ENCODE measurements at regions not wholly inside any gene's neighbourhood (a gene's known extent, or its start where the extent isn't known, plus 50 kb on each side); places are given as distances from the start of the nearest gene placed in this dataset.

DNA sequence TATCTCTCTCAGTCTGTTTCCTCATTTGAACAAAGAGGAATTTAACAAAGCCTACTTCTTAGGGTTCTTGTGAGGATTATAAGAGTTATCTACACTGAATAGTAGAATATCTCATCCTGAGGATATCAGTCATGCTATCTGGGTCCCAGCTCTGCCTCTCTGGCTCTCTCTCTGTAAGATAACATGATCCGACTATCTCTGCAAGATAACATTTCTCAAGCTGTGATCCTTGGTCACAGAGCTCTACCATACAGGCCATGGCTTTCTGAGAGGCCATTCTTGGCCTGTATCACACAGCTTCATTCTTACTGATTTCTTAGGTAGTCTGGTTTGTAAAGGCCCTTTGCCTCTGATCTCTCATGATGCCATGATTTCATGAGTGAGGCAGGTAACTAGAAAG is 71.0 kb upstream of the TRABD2B start:
- TF ChIP-seq, protein P1, sequence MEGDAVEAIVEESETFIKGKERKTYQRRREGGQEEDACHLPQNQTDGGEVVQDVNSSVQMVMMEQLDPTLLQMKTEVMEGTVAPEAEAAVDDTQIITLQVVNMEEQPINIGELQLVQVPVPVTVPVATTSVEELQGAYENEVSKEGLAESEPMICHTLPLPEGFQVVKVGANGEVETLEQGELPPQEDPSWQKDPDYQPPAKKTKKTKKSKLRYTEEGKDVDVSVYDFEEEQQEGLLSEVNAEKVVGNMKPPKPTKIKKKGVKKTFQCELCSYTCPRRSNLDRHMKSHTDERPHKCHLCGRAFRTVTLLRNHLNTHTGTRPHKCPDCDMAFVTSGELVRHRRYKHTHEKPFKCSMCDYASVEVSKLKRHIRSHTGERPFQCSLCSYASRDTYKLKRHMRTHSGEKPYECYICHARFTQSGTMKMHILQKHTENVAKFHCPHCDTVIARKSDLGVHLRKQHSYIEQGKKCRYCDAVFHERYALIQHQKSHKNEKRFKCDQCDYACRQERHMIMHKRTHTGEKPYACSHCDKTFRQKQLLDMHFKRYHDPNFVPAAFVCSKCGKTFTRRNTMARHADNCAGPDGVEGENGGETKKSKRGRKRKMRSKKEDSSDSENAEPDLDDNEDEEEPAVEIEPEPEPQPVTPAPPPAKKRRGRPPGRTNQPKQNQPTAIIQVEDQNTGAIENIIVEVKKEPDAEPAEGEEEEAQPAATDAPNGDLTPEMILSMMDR (conservative IDR thresholded peaks at IDR 0.05; ENCODE audit: low read length) = no peak
- TF ChIP-seq EZH2phosphoT487 (IDR thresholded peaks at IDR 0.05; ENCODE audit: borderline replicate concordance) = no peak

Measured in Loucy (cell line).